Inferior parietal cortex (tissue), 1 donor: ENCODE measurements at regions not wholly inside any gene's neighbourhood (a gene's known extent, or its start where the extent isn't known, plus 50 kb on each side); places are given as distances from the start of the nearest gene placed in this dataset.

Experiments
- DNase-seq: peaks from one replicate; pipeline ENCODE4 v3.0.0-alpha.2; 2016; ENCODE audit errors: extremely low spot score

DNA sequence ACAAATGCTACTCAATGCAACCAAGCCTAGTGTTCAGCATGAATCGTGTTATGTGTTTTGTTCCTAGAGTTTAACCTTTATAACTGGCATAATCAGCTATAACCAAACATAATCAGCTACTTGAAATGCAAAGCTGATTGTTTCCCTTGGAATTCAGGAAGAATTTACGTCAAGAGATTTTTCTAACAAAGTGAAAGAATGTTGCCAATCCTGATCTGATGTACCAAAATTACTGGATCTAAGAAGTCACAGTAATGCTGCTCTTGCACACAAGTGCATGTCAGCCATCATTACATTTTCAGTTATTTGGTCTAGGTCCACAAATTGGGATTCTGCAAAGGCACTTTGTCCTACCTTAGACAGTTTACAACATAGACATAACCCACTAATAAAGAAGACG, 662.3 kb upstream of the SEMA6A start:
- DNase-seq: no peak

DNA sequence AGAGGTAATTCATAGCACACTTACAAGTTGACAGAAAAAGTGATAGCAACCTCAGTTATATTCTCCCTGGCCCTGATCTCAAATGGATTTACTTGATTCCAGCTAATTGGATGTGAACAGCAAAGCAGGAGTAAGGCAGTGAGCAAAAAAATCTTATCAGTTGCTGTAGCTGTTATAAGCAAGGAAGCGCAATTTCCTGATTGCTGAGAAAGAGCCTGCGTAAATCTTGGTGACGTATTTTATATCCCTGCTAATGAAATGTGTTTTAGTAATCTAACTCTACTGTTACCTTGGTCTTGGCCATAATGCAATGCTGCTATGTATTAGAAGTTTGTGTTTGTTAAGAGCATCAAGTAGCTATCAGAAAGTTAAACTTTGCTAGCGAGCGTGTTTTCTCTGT, 661.2 kb upstream of the SEMA6A start:
- no peak for DNase-seq

DNA sequence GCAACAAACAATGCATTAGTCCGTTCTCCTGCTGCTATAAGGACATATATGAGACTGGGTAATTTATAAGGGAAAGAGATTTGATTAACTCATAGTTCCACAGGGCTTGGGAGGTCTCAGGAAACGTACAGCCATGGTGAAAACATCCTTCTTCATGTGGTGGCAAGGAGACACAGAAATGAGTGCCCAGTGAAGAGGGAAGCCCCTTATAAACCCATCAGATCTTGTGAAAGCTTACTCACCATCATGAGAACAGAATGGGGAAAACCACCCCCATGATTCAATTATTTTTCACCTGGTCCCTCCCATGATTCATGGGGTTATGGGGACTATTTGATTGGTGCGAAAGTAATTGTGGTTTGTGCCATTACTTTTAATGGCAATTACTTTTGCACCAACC, 655.8 kb upstream of the SEMA6A start:
- no peak for DNase-seq

DNA sequence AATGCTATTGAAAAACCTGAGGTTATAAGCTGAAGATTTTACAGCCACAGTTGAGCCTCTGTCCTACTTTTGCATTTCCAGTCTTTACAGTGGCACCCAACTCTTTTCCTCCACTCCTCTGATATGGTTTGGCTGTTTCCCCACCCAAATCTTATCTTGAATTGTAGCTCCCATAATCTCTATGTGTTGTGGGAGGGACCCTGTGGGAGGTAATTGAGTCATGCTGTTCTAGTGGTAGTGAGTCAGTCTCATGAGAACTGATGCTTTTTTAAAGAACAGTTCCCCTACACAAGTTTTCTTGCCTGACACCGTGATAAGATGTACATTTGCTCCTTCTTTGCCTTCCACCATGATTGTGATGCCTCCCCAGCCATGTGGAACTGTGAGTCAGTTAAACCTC, 646.1 kb upstream of the SEMA6A start:
- DNase-seq: no peak

DNA sequence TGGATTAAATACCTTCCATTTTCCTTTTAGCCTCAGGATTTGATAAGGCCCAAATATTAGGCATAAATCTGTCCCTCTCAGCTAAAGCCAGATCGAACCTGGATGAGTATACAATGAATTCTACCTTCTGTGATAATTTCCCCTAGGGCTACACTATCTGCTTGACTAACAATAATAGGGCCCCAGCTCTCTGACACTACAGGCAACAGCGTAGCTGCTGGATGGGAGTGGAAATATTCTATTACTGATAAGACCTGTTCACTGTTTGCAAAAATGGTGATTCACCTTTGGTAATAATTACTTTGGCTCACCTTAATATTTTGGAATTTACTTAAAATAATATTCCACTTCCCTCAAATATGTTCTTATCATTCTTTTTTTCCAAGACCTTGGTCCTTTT, 644.2 kb upstream of the SEMA6A start:
- no peak for DNase-seq

DNA sequence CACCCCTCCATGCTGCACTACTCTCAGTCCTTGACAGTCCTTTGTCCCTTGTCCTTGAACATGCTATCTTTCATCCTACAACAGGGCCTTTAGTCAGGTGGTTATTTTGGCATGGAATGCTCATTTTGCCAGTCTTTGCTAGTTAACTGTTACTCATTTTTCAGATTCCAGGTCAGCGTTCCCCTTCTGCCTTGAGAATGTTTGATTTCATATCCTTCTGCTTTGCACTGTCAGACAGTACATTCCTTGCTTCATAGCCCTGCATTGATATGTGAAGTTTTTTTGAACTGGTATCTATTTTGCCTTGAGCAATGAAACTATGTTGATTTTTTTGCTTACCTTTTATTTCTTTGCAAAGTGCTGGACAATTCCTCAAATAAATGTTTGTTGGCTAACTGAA, 638.2 kb upstream of the SEMA6A start:
- no peak for DNase-seq

DNA sequence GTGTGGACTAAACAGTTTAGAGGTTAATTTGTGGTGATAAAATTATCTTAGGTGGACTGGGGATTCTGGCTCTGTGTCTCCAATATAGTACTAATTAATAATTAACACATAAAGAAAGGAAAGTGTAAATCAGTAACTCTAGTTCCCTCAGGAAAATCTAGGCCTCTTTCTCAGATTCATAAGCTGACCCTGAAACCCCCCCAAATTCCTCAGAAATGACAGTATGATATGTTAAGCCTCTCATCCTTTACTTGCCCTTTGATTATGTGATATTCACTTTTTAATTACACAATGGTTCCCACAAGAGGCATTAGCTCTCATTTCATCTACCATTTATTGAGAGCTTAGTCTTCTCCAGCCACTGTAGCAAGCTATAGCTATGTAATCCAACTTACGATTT, 636.2 kb upstream of the SEMA6A start:
- DNase-seq: no peak

GRCh38 chr5:117209479-117209878, 634.9 kb upstream of the SEMA6A start:
- DNase-seq: no peak

GRCh38 chr5:117207088-117207668, 632.6 kb upstream of the SEMA6A start:
- no peak for DNase-seq

GRCh38 chr5:117205894-117206293, 631.3 kb upstream of the SEMA6A start:
- DNase-seq: no peak

DNA sequence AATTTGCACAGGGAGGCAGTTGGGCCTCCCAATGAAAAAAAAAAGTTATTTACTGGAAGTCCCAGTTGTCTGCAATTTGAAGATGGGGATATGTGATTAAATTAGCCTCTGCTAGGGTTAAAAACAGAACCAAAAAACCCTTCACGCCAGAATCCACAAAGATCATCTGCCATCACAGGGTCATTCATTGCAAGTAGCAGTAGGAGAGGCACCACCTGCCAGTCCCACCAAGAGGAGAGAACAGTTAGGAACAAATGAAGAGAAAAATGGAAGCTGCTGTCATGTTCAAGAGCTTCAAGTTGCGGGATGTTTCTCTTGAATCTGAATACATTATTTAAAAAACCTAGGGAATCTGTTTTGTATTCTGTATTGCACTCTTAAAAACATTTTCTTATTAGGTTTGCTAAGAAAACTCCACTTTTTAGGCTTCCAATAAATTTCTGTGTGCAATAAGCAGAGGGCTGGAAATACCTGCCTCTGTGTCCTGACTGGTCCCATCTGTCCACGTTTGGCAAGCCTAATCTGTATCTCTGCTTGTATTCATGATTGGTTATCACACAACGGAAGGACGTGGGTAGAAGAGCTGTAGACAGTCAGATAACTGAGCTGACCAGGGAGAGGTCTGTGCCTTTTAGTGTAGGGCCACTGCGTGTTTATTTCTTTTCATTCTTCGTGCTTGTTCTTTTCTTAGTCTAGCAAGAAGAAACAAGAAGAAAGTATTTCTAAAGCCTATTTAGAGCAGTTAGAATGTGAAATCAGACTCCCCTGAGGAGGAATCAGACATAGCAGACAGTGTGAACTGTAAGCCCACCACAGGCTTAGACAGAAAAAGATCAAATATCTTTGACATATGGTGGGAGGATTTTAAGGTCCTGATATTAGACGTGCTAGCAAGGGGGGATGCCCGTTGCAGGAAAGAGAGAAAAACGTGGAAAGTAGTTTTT, 630.6 kb upstream of the SEMA6A start:
- peak; percentile 24 for DNase-seq

- DNase-seq: no peak
Observed at GRCh38 chr5:117204404-117204803, 629.8 kb upstream of the SEMA6A start.

DNA sequence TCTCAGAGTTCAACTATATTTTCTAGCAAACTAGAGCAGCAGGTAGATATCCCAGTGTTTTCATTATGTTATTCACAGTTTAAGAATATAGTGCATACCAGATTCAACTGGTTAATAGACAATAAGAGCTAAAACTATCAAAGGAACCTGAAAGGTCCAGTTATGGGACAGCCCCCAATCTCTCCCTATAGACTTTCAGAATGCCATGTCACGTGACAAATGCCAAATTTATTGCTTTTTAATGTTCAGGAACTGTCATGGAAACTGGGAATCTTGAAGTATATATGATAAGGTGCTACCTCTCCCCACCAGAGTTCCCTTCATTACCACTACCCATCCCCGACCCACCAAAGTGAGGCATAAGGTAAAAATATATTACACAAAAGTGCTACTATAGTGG, 629.0 kb upstream of the SEMA6A start:
- DNase-seq: no peak

- peak; percentile 22 for DNase-seq
Observed at GRCh38 chr5:117201001-117201400, 626.4 kb upstream of the SEMA6A start.

DNA sequence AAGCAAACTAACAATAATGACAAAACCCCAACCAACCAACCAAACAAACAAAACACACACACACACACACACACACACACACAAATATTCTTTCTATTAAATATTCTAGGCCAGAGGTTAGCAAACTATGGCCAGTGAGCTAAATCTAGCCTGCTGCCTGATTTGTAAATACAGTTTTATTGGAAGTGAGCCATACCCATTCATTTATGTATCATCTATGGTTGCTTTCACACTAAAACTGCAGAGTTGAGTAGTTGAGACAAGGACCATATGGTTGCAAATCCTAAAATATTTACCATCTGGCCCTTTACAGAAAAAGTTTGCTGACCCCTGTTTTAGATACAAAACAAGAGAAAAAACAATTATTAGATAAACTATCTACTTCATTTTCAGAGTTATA, 620.5 kb upstream of the SEMA6A start:
- no peak for DNase-seq

- no peak for DNase-seq
Observed at GRCh38 chr5:117191251-117191650, 616.6 kb upstream of the SEMA6A start.

GRCh38 chr5:117189784-117190183, 615.2 kb upstream of the SEMA6A start:
- no peak for DNase-seq

DNA sequence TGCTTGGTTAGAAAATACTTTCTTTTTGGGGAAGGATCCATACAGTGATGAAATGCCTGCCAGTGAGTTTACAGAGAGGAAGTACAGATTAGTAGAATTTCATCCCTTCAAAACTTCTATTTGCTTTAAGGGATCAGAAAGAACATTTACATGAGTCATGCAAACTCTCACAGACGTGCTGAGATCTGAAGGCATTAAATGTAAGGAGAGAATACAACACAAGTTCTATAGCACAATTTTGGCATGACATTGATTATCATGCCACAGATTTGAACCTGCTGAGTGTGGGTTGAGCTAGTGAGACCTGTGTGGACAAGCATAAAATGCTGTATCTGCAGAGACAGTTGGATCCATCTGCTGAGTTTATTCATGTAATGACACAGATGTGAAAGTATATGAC, 613.6 kb upstream of the SEMA6A start:
- no peak for DNase-seq

DNA sequence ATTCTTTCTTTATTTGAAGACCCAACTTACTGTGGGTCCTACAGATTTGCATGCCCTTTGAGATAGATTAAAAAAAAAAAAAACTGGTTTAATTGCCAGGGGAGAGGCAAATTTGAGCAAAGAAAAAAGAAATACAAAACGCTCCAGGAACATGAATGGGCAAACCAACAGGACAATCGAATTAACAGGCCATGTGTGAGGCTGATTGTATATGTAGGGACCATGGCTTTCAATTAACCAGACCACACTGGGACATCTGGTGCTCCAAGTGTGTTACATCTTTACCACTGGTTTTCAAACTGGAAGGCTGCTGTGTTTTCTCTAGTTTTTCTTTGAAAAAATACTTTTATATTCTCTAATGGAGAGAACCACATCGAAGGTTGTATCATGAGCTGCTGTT, 612.1 kb upstream of the SEMA6A start:
- no peak for DNase-seq

GRCh38 chr5:117183326-117183725, 608.7 kb upstream of the SEMA6A start:
- no peak for DNase-seq

DNA sequence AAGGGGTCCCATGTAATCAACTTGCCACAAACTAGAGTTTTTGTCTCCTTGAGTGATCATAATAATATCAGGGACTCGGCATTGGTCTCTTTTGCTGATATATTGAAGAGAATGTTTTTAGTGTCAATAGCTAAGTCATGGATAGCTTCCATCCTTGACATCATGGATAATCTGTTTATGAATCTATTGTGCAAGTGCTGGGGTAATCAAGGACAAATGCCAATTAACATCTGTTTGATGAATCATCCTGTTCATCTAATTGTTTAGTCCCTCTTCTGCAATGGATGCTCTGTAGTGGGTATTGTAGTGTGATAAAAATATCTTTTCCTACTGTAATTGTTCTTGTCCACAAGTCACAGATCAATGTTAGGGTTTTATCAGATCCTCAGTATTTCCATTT, 607.5 kb upstream of the SEMA6A start:
- peak; percentile 60 for DNase-seq

GRCh38 chr5:117177302-117177701, 602.7 kb upstream of the SEMA6A start:
- no peak for DNase-seq

DNA sequence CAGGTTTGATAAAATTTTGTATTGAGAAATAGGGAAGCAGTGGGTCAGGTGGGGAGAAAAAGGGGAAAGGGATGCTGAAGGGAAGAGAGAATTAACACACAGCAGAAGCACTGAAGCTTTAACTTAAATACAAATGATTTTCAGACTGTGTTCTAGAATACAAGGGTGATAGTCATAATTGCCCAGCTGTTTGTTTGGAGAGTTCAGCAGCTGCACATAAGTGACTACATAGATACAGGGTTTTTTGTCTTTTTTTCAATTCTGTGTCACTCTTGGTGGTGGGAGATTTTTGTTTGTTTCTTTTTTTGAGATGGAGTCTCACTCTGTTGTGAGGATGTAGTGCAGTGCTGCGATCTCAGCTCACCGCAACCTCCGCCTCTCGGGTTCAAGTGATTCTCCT, 590.4 kb upstream of the SEMA6A start:
- peak; percentile 27 for DNase-seq
